ENCODE measurements at regions not wholly inside any gene's neighbourhood (a gene's known extent, or its start where the extent isn't known, plus 50 kb on each side); places are given as distances from the start of the nearest gene placed in this dataset.

- TF ChIP-seq CTCF (IDR thresholded peaks at IDR 0.05) = no peak
- no peak for TF ChIP-seq POLR2A (IDR thresholded peaks at IDR 0.05)
- TF ChIP-seq EP300 (IDR thresholded peaks at IDR 0.05) = no peak
Observed at GRCh38 chr6:11358904-11359830, 126.7 kb upstream of the NEDD9 start.
